ENCODE measurements at regions not wholly inside any gene's neighbourhood (a gene's known extent, or its start where the extent isn't known, plus 50 kb on each side); places are given as distances from the start of the nearest gene placed in this dataset.
"Not testable (repeated sequence)": the region's sequence is repeated elsewhere in the genome, so short reads cannot be mapped to it uniquely, and the experiment has no call there.

DNA sequence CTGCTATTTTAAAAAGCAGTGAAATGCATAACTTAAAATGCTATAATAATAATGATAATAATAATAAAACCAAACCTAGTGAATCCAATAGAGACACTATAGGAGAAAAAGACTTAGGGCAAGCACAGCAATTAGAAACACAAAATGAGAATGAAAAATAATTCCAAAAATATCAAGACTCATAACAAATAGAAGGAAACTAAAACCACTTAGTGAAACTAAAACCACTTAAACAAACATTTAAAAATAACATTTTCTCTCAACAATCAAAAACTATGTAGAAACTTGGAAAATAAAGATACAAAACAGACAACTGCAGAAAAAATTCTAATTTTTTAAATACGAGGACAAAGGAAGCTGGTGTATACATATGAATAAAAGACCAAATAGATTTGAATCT lies 655.2 kb upstream of the NRG3 start:
- Histone ChIP-seq H3K27me3 (ENCODE audit: control insufficient read depth, insufficient read depth, low read length) (no peaks in the 10 kb centered on the region), H3K4me3 (ENCODE audit: insufficient read depth, low read depth, low read length) (no peak overlapping the region), H3K36me3 (replicated peaks; ENCODE audit: control insufficient read depth, insufficient read depth, low read length) (no peaks in the 10 kb centered on the region)
- DNase-seq: no peak

DNA sequence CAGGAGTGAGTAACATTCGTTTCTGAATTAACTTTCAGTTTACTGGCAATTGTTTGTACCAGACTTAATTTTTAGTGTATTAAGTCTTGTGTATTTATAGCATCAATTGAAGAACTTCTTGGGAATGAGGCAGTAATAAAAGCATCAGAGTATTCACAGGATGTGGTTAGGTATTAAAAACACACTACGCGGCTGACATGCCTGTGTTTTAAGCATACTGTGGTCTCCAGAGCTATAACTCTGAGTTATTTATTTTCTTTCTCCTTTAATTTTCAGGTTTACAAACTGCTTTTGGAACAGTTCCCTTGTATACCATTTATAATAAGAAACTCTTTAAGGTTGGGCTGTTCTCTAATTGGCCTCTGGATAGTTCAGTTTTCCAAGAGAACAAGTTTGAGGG lies 626.1 kb upstream of the NRG3 start:
- DNase-seq: no peak
- H3K4me3 ChIP-seq (ENCODE audit: insufficient read depth, low read depth, low read length): no peak overlapping the region

DNA sequence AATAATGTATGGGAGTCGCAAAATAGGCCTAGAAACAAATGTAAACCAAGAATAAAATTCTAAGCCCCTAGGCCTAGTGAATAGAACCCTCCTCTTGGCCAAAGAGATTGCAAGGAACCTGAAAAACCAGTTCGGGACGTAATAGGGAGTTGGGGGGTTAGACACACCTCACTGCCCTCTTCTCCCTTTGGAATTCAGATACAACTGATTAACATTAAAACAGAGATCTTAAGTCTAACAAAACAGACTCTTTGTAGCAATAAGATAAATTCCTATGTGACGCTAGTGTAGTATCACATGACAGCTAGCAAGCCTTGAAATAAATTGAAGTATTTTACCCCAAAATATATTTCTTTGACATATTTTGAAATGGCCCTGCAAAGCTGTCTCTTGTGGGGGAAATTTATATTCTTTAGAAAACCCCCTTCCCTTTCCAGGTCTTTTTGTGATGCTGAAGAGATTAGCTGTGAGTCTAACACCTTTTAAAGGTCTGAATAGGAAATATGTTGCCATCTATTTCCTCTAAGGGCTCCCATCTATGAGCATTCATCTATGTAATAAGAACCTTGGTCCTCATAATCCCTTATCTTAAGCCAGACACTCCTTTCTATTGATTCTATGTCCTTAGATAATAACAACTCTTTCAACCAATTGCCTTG lies 623.4 kb upstream of the NRG3 start:
- Histone ChIP-seq H3K27me3 (ENCODE audit: control insufficient read depth, insufficient read depth, low read length) (no peaks in the 10 kb centered on the region), H3K36me3 (replicated peaks; ENCODE audit: control insufficient read depth, insufficient read depth, low read length) (no peaks in the 10 kb centered on the region), H3K4me3 (ENCODE audit: insufficient read depth, low read depth, low read length) (no peak overlapping the region)
- DNase-seq: peak; percentile 45

More for the DNA sequence above, 626.1 kb upstream of the NRG3 start:
- no peaks in the 10 kb centered on the region for H3K36me3 ChIP-seq (replicated peaks; ENCODE audit: control insufficient read depth, insufficient read depth, low read length)
- no peaks in the 10 kb centered on the region for H3K27me3 ChIP-seq (ENCODE audit: control insufficient read depth, insufficient read depth, low read length)

DNA sequence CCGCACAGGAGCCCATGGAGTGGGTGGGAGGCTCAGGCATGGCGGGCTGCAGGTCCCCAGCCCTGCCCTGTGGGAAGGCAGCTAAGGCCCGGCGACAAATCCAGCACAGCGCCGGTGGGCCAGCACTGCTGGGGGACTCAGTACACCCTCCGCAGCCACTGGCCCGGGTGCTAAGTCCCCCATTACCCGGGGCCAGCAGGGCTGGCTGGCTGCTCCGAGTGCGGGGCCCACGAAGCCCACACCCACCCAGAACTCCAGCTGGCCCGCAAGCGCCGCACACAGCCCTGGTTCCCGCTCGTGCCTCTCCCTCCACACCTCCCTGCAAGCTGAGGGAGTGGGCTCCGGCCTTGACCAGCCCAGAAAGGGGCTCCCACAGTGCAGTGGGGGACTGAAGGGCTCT lies 610.0 kb upstream of the NRG3 start:
- H3K36me3 ChIP-seq (replicated peaks; ENCODE audit: control insufficient read depth, insufficient read depth, low read length); H3K4me3 ChIP-seq (ENCODE audit: insufficient read depth, low read depth, low read length); H3K27me3 ChIP-seq (ENCODE audit: control insufficient read depth, insufficient read depth, low read length); DNase-seq: not testable (repeated sequence)

DNA sequence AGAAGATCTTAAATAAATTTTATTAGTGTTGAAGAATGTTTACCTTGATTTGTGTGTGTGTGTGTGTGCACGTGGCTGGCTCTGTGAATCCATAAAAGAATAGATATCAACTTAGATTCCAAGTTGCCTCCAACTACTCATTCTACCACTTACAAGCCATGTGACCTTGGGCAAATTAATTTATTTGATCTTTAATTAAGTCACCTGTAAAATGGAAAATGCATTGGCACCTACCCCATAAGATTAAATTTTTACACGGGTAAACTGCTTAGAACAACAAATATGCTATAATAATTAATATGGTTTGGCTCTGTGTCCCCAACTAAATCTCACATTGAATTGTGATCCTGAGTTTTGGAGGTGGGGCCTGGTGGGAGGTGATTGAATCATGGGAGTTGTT lies 604.9 kb upstream of the NRG3 start:
- Histone ChIP-seq H3K36me3 (replicated peaks; ENCODE audit: control insufficient read depth, insufficient read depth, low read length) (no peaks in the 10 kb centered on the region), H3K4me3 (ENCODE audit: insufficient read depth, low read depth, low read length) (no peak overlapping the region), H3K27me3 (ENCODE audit: control insufficient read depth, insufficient read depth, low read length) (no peaks in the 10 kb centered on the region)
- DNase-seq: no peak

DNA sequence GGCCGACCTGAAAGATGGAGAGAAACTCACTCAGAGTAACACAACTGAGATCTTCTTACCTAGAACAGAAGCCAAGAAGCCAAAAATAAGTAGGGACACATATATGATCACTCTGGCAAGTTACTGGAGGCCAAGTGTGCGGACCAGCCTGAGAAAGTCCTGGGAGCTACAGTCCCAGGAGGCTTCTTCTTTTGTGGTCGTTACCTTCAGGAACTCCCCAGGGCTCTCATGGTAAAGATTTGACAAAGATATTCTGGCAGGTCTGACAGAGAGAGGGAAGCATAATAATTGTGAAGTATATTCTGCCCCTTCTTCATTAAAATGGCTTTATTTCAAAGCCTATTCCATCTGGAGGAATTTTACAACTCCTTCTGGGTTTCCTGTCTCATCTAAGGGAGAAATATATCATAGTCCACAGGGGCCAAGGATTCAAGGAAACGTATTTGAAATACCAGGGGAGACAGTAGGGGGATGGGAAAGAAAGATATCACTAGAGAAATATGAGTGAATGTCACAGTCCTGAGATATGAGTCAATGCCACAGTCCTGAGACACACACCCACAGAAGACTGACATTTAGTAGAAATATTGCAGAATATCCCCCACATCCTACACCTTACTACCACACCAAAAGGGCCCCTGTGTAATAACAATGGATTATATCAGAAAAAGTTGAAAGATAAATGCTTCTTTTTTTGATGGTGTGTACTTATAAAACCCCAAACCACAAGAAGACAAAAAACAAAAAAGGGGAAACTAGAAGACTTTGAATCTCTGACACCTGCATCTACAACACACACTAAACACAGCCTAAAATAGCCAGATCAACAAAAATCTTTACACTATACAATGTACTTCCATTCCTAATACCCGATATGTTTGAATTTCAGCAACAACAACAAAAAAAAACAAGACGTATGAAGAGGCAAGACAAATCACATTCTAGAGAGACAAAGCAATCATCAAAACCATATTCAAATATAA lies 594.2 kb upstream of the NRG3 start:
- DNase-seq: no peak
- H3K36me3 ChIP-seq (replicated peaks; ENCODE audit: control insufficient read depth, insufficient read depth, low read length): no peaks in the 10 kb centered on the region
- H3K27me3 ChIP-seq (ENCODE audit: control insufficient read depth, insufficient read depth, low read length): no peaks in the 10 kb centered on the region
- no peak overlapping the region for H3K4me3 ChIP-seq (ENCODE audit: insufficient read depth, low read depth, low read length)

DNA sequence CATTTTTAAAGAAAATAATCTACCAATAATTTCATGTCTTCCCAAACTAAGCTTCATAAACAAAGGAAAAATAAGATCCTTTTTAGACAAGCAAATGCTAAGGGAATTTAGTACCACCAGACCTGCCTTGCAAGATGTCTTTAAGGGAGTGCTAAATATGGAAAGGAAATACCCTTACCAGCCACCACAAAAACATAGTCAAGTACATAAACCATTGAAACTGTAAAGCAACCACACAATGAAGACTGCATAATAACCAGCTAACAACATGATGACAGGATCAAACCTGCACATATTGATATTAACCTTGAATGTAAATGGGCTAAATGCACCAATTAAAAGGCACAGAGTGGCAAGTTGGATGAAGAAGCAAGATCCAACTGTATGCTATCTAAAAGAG lies 586.5 kb upstream of the NRG3 start:
- Histone ChIP-seq H3K4me3 (ENCODE audit: insufficient read depth, low read depth, low read length) (no peak overlapping the region), H3K27me3 (ENCODE audit: control insufficient read depth, insufficient read depth, low read length) (no peaks in the 10 kb centered on the region), H3K36me3 (replicated peaks; ENCODE audit: control insufficient read depth, insufficient read depth, low read length) (no peaks in the 10 kb centered on the region)
- no peak for DNase-seq

DNA sequence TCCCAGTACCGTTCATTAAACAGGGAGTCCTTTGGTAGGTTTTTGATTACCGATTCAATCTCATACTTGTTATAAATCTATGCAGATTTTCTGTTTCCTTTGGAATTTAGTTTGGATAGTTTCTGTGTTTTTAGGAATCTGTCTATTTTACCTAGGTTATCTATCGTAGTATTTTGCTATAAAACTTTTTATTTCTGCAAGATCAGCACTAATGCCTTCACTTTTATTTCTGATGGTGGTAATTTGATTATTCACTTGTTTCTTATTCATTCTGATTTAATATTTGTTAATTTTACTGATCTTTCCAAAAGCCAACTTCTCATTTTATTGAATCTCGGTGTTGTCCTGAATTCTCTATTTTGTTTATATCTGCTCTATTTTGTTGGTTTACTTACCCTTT lies 577.7 kb upstream of the NRG3 start:
- no peaks in the 10 kb centered on the region for H3K36me3 ChIP-seq (replicated peaks; ENCODE audit: control insufficient read depth, insufficient read depth, low read length)
- H3K4me3 ChIP-seq (ENCODE audit: insufficient read depth, low read depth, low read length): no peak overlapping the region
- DNase-seq: no peak
- H3K27me3 ChIP-seq (ENCODE audit: control insufficient read depth, insufficient read depth, low read length): no peaks in the 10 kb centered on the region

DNA sequence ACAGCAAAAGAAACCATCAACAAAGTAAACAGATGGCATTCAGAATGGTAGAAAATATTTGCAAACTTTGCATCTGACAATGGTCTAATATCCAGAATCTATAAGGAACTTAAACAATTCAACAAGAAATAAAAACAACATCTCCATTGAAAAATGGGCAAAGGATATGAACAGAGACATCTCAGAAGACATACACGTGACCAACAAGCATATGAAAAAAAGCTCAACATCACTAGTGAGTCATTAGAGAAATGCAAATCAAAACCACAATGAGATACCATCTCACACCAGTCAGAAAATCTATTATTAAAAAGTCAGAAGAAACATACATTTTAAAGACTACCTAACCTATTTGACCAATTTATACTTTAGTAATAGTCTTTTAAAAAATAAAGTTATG lies 571.3 kb upstream of the NRG3 start:
- Histone ChIP-seq H3K36me3 (replicated peaks; ENCODE audit: control insufficient read depth, insufficient read depth, low read length) (no peaks in the 10 kb centered on the region), H3K27me3 (ENCODE audit: control insufficient read depth, insufficient read depth, low read length) (no peaks in the 10 kb centered on the region), H3K4me3 (ENCODE audit: insufficient read depth, low read depth, low read length) (no peak overlapping the region)
- DNase-seq: no peak

DNA sequence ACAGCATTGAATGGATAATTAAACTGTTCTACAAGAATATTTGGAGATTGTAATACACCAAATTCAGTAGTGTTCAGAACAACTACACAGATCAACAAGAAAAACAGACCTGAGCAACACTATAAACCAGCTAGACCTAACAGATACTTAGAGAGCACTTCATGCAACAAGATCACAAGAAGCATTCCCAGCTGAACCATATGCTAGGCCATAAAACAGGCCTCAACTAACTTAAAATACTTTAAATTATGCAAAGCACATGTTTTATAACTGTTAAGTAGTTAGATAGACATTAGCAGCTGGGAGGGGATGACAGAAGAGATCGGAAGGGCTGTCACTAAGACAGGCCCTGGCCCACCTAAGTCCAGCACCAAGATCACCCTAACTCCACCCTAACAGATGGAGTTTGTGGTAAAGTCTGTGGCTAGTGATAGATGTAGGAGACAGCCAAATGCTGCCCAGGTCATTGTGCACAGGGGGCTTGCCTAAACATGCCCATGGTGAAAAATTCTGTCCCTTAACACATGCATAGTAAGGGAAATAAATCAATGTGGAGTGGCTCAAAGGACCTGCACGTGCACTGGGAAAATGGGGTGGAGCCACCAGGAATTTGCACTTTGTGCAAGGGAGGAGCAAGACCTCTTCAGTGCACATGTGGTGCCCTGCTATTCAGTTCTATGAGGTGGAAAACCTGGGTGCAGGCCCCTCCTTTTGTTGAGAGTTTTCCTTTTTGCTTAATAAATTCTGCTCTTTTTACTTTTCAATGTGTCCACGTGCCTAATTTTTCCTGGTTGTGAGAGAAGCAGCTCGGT lies 567.8 kb upstream of the NRG3 start:
- no peaks in the 10 kb centered on the region for H3K27me3 ChIP-seq (ENCODE audit: control insufficient read depth, insufficient read depth, low read length)
- no peak for DNase-seq
- no peaks in the 10 kb centered on the region for H3K36me3 ChIP-seq (replicated peaks; ENCODE audit: control insufficient read depth, insufficient read depth, low read length)
- H3K4me3 ChIP-seq (ENCODE audit: insufficient read depth, low read depth, low read length): no peak overlapping the region

DNA sequence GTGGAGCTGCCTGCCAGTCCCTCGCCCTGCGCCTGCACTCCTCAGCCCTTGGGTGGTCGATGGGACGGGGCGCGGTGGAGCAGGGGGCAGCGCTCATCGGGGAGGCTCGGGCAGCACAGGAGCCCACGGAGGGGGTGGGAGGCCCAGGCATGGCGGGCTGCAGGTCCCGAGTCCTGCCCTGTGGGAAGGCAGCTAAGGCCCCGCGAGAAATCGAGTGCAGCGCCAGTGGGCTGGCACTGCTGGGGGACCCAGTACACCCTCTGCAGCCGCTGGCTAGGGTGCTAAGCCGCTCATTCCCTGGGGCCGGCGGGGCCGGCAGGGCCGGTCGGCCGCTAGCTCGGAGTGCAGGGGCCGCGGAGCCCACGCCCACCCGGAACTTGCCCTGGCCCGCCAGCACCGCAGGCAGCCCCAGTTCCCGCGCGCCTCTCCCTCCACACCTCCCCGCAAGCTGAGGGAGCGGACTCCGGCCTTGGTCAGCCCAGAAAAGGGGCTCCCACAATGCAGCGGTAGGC lies 565.9 kb upstream of the NRG3 start:
- DNase-seq: peak; percentile 3
- H3K27me3 ChIP-seq (ENCODE audit: control insufficient read depth, insufficient read depth, low read length): no peaks in the 10 kb centered on the region
- no peaks in the 10 kb centered on the region for H3K36me3 ChIP-seq (replicated peaks; ENCODE audit: control insufficient read depth, insufficient read depth, low read length)
- no peak overlapping the region for H3K4me3 ChIP-seq (ENCODE audit: insufficient read depth, low read depth, low read length)

DNA sequence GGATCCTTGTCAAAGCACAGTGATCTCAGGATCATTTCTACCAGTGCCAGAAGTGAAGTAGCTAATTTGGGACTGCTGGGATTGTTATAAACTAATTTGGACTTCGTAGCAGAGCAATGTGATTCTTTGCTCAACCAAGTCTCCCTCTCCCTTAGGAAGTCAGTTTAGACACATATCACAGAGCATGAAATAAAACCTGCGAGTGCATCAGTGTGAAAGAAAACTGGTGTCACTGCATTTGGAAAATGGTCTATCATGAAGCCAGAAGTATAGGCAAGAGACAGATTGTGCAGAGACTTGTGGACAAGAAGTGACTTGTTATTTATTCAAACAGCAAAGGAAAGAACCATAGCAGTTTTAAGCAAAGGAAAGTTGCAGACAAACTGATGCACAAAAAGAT lies 560.5 kb upstream of the NRG3 start:
- no peak overlapping the region for H3K4me3 ChIP-seq (ENCODE audit: insufficient read depth, low read depth, low read length)
- H3K27me3 ChIP-seq (ENCODE audit: control insufficient read depth, insufficient read depth, low read length): no peaks in the 10 kb centered on the region
- no peak for DNase-seq
- H3K36me3 ChIP-seq (replicated peaks; ENCODE audit: control insufficient read depth, insufficient read depth, low read length): no peaks in the 10 kb centered on the region

DNA sequence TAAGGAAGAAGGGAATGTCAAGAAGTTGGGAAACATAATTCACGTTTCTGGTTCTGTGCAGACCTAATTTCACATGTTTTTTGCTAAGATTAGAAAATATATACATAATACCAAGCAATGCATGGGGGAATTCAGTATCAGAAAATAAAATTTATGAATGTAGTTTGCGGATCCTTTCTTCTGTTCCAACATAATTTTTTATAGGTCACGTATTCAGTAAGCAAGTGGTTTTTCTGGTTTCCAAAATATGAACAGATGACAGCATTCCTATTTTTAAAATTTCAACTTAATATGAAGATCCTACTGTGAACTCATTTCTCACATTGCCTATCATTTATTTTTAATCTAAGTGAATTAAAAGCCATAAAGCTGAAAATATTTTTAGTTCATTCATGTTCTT lies 560.0 kb upstream of the NRG3 start:
- no peak for DNase-seq
- no peak overlapping the region for H3K4me3 ChIP-seq (ENCODE audit: insufficient read depth, low read depth, low read length)
- H3K36me3 ChIP-seq (replicated peaks; ENCODE audit: control insufficient read depth, insufficient read depth, low read length): no peaks in the 10 kb centered on the region
- no peaks in the 10 kb centered on the region for H3K27me3 ChIP-seq (ENCODE audit: control insufficient read depth, insufficient read depth, low read length)

DNA sequence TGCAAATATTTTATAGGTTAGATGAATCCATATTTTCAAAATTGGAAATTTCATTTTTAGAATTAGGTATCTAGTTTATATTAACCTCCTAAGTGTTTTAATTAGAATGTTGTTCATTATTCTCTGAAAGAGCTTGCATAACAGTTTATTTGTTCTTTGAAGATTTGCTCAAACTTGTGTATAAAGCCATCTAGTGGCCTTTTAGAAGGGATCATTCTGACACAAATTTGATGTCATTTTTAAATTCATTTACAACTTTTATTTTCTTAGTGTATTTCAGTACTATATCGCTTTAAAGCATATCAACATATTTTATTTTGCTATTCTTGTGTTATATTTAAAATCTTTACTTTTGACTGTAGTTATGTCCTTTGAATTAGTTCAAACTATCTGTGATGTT lies 527.0 kb upstream of the NRG3 start:
- H3K4me3 ChIP-seq (ENCODE audit: insufficient read depth, low read depth, low read length): no peak overlapping the region
- no peaks in the 10 kb centered on the region for H3K27me3 ChIP-seq (ENCODE audit: control insufficient read depth, insufficient read depth, low read length)
- no peaks in the 10 kb centered on the region for H3K36me3 ChIP-seq (replicated peaks; ENCODE audit: control insufficient read depth, insufficient read depth, low read length)
- DNase-seq: no peak
